SK-N-MC (cell line): ENCODE measurements at regions not wholly inside any gene's neighbourhood (a gene's known extent, or its start where the extent isn't known, plus 50 kb on each side); places are given as distances from the start of the nearest gene placed in this dataset.

Experiments
- DNase-seq: peaks from one replicate; pipeline ENCODE4 v3.0.0-alpha.2; 2011; ENCODE audit warnings: low read depth, low spot score
- H3K27ac ChIP-seq: fragments of 200-600 bp; sonication (generic); 2 replicates; pipeline ENCODE4 v1.5.1; 2016; ENCODE audit warnings: mixed run types
- H3K36me3 ChIP-seq: fragments of 200-600 bp; sonication (generic); 2 replicates; pipeline ENCODE4 v1.6.1; 2017; ENCODE audit warnings: antibody characterized with exemption, low read length, mixed read lengths; ENCODE audit not compliant: insufficient read depth
- H3K4me3 ChIP-seq: fragments of 200-600 bp; sonication (generic); 2 replicates; pipeline ENCODE4 v1.5.1; 2016
- H3K9ac ChIP-seq: fragments of 200-600 bp; sonication (generic); 2 replicates; pipeline ENCODE4 v1.8.0; 2017; ENCODE audit warnings: mixed run types, mixed read lengths; ENCODE audit not compliant: insufficient read length
- H3K9me3 ChIP-seq: fragments of 200-600 bp; sonication (generic); 2 replicates; pipeline ENCODE4 v1.6.1; 2017; ENCODE audit warnings: low read depth, mild to moderate bottlenecking, antibody characterized with exemption, low read length, moderate library complexity, mixed read lengths
- EZH2 ChIP-seq: fragments of 200-600 bp; sonication (generic); IDR thresholded peaks from one replicate; pipeline ENCODE4 v1.6.1; 2017; ENCODE audit warnings: antibody characterized with exemption
- FOXP2 ChIP-seq: optimal IDR thresholded peaks from 2 replicates; pipeline ENCODE3; 2011; ENCODE audit warnings: mild to moderate bottlenecking, moderate library complexity; ENCODE audit not compliant: insufficient read depth; ENCODE audit errors: extremely low read length, control extremely low read depth
- POLR2AphosphoS5 ChIP-seq: IDR thresholded peaks from 2 replicates; pipeline ENCODE4 v1.6.1; 2012; ENCODE audit warnings: mild to moderate bottlenecking, low read depth, low read length, borderline replicate concordance

DNA sequence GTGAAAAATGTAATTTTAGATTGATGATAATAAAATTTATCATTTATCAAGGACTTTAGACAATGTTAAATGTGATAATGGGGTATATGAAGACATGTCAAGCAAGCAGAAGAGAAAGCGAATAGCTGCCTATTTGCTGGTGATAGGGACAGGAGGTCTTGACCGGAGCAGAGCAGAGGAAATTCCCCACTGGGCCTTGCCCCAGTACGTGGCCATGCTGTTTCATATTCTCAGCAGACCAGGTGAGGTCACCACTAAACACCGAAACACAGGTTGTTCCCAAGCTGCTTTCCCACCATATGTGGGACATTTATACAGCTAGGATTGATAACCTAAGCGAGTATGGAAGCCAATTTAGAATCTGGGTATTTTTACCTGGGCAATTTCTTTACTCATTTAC lies 1629.6 kb downstream of the FAM181B start:
- Histone ChIP-seq H3K4me3 (no peak overlapping the region), H3K27ac (no peak overlapping the region), H3K36me3 (no peaks in the 10 kb centered on the region), H3K9me3 (no peaks in the 10 kb centered on the region), H3K9ac (no peak overlapping the region)
- TF ChIP-seq POLR2AphosphoS5 (no peak), FOXP2 (no peak), EZH2 (no peak)
- no peak for DNase-seq

DNA sequence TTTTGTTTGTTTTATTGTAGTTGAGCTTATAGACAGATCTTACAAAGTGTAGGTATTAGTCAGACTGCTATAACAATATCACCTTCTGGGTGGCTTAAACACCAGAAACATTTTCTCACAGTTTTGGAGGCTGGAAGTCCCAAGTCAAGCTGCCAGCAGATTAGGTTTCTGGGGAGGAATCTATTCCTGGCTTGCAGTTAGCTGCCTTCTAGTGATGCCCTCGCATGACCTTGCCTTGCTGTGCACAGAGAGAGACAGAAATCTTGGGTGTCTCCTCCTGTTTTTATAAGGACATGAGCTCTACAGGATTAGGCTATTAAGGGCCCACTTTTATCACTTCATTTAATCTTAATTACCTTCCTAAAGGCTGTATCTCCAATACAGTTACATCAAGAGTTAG lies 1635.2 kb downstream of the FAM181B start:
- no peak for DNase-seq
- no peaks in the 10 kb centered on the region for H3K9me3 ChIP-seq
- H3K36me3 ChIP-seq = no peaks in the 10 kb centered on the region
- no peak overlapping the region for H3K27ac ChIP-seq
- TF ChIP-seq EZH2 = no peak
- TF ChIP-seq FOXP2 = no peak
- TF ChIP-seq POLR2AphosphoS5 = no peak
- H3K4me3 ChIP-seq = no peak overlapping the region
- no peak overlapping the region for H3K9ac ChIP-seq

- DNase-seq = no peak
- H3K27ac ChIP-seq = no peak overlapping the region
- H3K36me3 ChIP-seq = no peaks in the 10 kb centered on the region
- no peak overlapping the region for H3K4me3 ChIP-seq
- TF ChIP-seq EZH2 = no peak
- TF ChIP-seq FOXP2 = no peak
- TF ChIP-seq POLR2AphosphoS5 = no peak
- no peaks in the 10 kb centered on the region for H3K9me3 ChIP-seq
- no peak overlapping the region for H3K9ac ChIP-seq
Observed at GRCh38 chr11:81092522-81092921, 1641.1 kb downstream of the FAM181B start.

DNA sequence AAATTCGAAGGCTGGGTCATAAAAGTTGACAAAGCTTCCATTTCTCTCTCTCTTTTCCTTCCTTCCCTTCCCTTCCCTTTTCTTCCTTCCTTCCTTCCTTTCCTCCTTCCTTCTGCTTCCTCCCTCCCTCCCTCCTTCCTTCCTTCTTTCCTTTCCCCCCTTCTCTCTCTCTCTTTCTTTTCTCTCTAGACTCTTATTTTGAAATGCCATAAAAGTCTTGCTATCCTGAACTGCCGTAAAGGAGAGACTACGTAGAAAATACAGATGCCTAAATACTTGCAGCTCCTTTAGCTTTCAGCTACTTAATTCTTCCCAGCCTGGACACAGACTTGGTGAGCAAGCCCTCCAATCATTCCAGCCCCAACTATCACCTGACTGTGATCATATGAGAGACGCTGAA lies 1644.4 kb downstream of the FAM181B start:
- no peaks in the 10 kb centered on the region for H3K9me3 ChIP-seq
- no peak for DNase-seq
- no peak overlapping the region for H3K4me3 ChIP-seq
- no peak overlapping the region for H3K27ac ChIP-seq
- no peak overlapping the region for H3K9ac ChIP-seq
- no peak for TF ChIP-seq FOXP2
- no peaks in the 10 kb centered on the region for H3K36me3 ChIP-seq

DNA sequence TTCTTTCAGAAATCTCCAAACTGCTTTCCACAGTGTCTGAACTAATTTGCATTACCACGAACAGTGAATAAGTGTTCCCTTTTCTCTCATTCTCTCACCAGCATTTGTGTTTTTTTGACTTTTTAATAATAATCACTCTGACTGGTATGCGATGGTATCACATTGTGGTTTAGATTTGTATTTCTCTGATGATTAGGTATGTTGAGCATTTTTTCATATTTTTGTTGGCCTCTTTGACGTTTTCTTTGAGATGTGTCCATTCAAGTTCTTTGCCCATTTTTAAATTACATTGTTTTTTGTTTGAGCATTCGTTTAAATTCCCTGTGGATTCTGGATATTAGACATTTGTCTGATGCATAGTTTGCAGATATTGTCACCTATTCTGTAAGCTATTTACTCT lies 1639.6 kb upstream of the TENM4 start:
- Histone ChIP-seq H3K36me3 (no peaks in the 10 kb centered on the region), H3K4me3 (no peak overlapping the region), H3K9me3 (no peaks in the 10 kb centered on the region), H3K27ac (no peak overlapping the region), H3K9ac (no peak overlapping the region)
- TF ChIP-seq POLR2AphosphoS5 (no peak), EZH2 (no peak), FOXP2 (no peak)
- DNase-seq = no peak

GRCh38 chr11:81072273-81072672 lies 1631.4 kb upstream of the TENM4 start:
- H3K27ac ChIP-seq = no peak overlapping the region
- H3K4me3 ChIP-seq = no peak overlapping the region
- no peaks in the 10 kb centered on the region for H3K36me3 ChIP-seq
- no peak for DNase-seq
- no peak for TF ChIP-seq EZH2
- no peak for TF ChIP-seq FOXP2
- no peak for TF ChIP-seq POLR2AphosphoS5
- no peak overlapping the region for H3K9ac ChIP-seq
- no peaks in the 10 kb centered on the region for H3K9me3 ChIP-seq

- TF ChIP-seq FOXP2 = no peak
- TF ChIP-seq POLR2AphosphoS5 = no peak
- TF ChIP-seq EZH2 = no peak
- Histone ChIP-seq H3K9ac (no peak overlapping the region), H3K27ac (no peak overlapping the region), H3K4me3 (no peak overlapping the region), H3K9me3 (no peaks in the 10 kb centered on the region), H3K36me3 (no peaks in the 10 kb centered on the region)
- DNase-seq = no peak
Observed at GRCh38 chr11:81071606-81072005, 1630.8 kb upstream of the TENM4 start.

DNA sequence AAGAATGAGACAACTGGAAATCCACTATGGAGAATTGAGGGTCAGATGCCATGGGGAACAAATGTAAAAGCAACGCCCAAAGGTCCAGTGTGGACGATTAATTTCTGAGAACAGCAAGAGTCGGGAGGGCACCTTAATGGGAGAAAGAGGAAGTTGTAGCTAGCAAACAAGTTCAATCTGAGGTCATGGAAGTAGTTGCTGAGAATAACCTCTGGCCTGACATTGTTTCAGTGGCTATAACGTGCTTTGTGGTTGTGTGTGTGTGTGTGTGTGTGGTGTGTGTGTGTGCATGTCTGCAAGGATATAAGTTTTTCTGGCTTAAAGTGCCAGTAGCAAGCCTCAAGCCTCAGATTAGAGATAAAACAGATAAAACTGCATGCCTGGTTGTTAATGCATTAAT lies 1630.1 kb upstream of the TENM4 start:
- H3K36me3 ChIP-seq = no peaks in the 10 kb centered on the region
- H3K27ac ChIP-seq = no peak overlapping the region
- TF ChIP-seq EZH2 (no peak), POLR2AphosphoS5 (no peak), FOXP2 (no peak)
- H3K9me3 ChIP-seq = no peaks in the 10 kb centered on the region
- no peak overlapping the region for H3K4me3 ChIP-seq
- H3K9ac ChIP-seq = no peak overlapping the region
- no peak for DNase-seq

DNA sequence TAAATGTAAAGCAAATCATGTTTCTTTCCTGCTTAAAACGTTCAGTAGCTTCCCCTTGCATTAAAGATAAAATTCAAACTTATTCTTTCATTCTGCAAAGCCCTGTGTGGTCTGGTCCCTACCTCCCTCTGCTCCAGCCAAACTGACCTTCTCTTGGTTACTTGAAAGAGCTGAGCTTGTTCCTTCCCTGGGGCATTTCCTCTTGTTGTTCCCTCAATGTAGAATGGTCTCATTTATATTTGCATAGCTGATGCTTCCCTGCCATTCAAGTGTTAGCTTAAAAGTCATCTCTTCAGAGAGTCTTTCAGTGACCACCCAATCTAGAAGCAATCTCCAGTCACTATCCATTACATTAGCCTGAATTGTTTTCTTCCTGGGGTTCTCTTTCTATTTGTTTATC lies 1618.5 kb upstream of the TENM4 start:
- Histone ChIP-seq H3K9me3 (no peaks in the 10 kb centered on the region), H3K27ac (no peak overlapping the region), H3K4me3 (no peak overlapping the region), H3K9ac (no peak overlapping the region), H3K36me3 (no peaks in the 10 kb centered on the region)
- no peak for DNase-seq
- TF ChIP-seq EZH2 (no peak), FOXP2 (no peak), POLR2AphosphoS5 (no peak)
